22Rv1 (cell line): ENCODE measurements at regions not wholly inside any gene's neighbourhood (a gene's known extent, or its start where the extent isn't known, plus 50 kb on each side); places are given as distances from the start of the nearest gene placed in this dataset.

Experiments
- CTCF ChIP-seq: fragments of 450-650 bp; IDR thresholded peaks from 2 replicates; pipeline ENCODE4 v1.5.1; 2017; ENCODE audit warnings: mild to moderate bottlenecking
- ZFX ChIP-seq: fragments of 450-650 bp; IDR thresholded peaks from 2 replicates; pipeline ENCODE4 v1.6.1; 2017; ENCODE audit warnings: antibody characterized with exemption, borderline replicate concordance

GRCh38 chr11:15580056-15580774 is 465.5 kb downstream of the INSC start:
- TF ChIP-seq CTCF (no peak), ZFX (no peak)
